ENCODE measurements at regions not wholly inside any gene's neighbourhood (a gene's known extent, or its start where the extent isn't known, plus 50 kb on each side); places are given as distances from the start of the nearest gene placed in this dataset.

GRCh38 chrX:40261833-40262156 lies 164.0 kb upstream of the BCOR start:
- H3K9me3 ChIP-seq (ENCODE audit: insufficient read depth, low read depth) = no peaks in the 10 kb centered on the region
- no peak for DNase-seq
- H3K4me1 ChIP-seq (replicated peaks; ENCODE audit: insufficient read depth) = no peaks in the 10 kb centered on the region
- no peak overlapping the region for H3K4me3 ChIP-seq
- ChIA-PET POLR2A (ENCODE audit: unreplicated experiment) (no interaction called here), CTCF (no interaction called here)
- H3K4me2 ChIP-seq = no peak overlapping the region
- no peaks in the 10 kb centered on the region for H3K36me3 ChIP-seq (ENCODE audit: low read depth)
- intact Hi-C loops (cut with micrococcal nuclease; ENCODE audit: unreplicated experiment) = loop anchor here (2.0 kb wide), 1 partner anchor 87 kb away; no protein-coding TSS in a partner anchor
- no peaks in the 10 kb centered on the region for H3K79me2 ChIP-seq (ENCODE audit: low read depth)
- H3F3A ChIP-seq (ENCODE audit: insufficient read depth, low read depth) = no peaks in the 10 kb centered on the region
- no TSS peak for BruUV-seq (replicated peaks)
- no peaks in the 10 kb centered on the region for H3K9me2 ChIP-seq (ENCODE audit: insufficient read depth)
- no peaks in the 10 kb centered on the region for H3K27me3 ChIP-seq (ENCODE audit: insufficient read depth, low read depth)
- no peaks in the 10 kb centered on the region for H4K20me1 ChIP-seq (ENCODE audit: insufficient read depth)
- no peak overlapping the region for H3K27ac ChIP-seq
- no peak for TF ChIP-seq EZH2 (IDR thresholded peaks at IDR 0.05; ENCODE audit: low read depth)
- TF ChIP-seq CTCF (conservative IDR thresholded peaks at IDR 0.05) = no peak
- no peak overlapping the region for H2AFZ ChIP-seq

GRCh38 chrX:40260146-40260747 lies 162.5 kb upstream of the BCOR start:
- ChIA-PET CTCF (no interaction called here), POLR2A (ENCODE audit: unreplicated experiment) (no interaction called here)
- Histone ChIP-seq H3K9me2 (ENCODE audit: insufficient read depth) (no peaks in the 10 kb centered on the region), H3K79me2 (ENCODE audit: low read depth) (no peaks in the 10 kb centered on the region), H3K9me3 (ENCODE audit: insufficient read depth, low read depth) (no peaks in the 10 kb centered on the region), H4K20me1 (ENCODE audit: insufficient read depth) (no peaks in the 10 kb centered on the region), H3F3A (ENCODE audit: insufficient read depth, low read depth) (no peaks in the 10 kb centered on the region), H3K27ac (no peak overlapping the region), H2AFZ (no peak overlapping the region), H3K27me3 (ENCODE audit: insufficient read depth, low read depth) (no peaks in the 10 kb centered on the region), H3K4me3 (no peak overlapping the region), H3K4me1 (replicated peaks; ENCODE audit: insufficient read depth) (no peaks in the 10 kb centered on the region), H3K36me3 (ENCODE audit: low read depth) (no peaks in the 10 kb centered on the region), H3K4me2 (no peak overlapping the region)
- no TSS peak for BruUV-seq (replicated peaks)
- intact Hi-C loops (cut with micrococcal nuclease; ENCODE audit: unreplicated experiment) = loop anchor here (2.0 kb wide), 1 partner anchor 85 kb away; no protein-coding TSS in a partner anchor
- DNase-seq = no peak
- TF ChIP-seq EZH2 (IDR thresholded peaks at IDR 0.05; ENCODE audit: low read depth) (no peak), CTCF (conservative IDR thresholded peaks at IDR 0.05) (no peak)

GRCh38 chrX:40258909-40259308 lies 161.2 kb upstream of the BCOR start:
- no peaks in the 10 kb centered on the region for H3F3A ChIP-seq (ENCODE audit: insufficient read depth, low read depth)
- H3K4me2 ChIP-seq = no peak overlapping the region
- BruUV-seq (replicated peaks) = no TSS peak
- POLR2A ChIA-PET (ENCODE audit: unreplicated experiment) = no interaction called here
- TF ChIP-seq CTCF (conservative IDR thresholded peaks at IDR 0.05) (no peak), EZH2 (IDR thresholded peaks at IDR 0.05; ENCODE audit: low read depth) (no peak)
- H3K27me3 ChIP-seq (ENCODE audit: insufficient read depth, low read depth) = no peaks in the 10 kb centered on the region
- H3K27ac ChIP-seq = no peak overlapping the region
- intact Hi-C loops (cut with micrococcal nuclease; ENCODE audit: unreplicated experiment) = no loop called here
- H3K79me2 ChIP-seq (ENCODE audit: low read depth) = no peaks in the 10 kb centered on the region
- no peaks in the 10 kb centered on the region for H3K36me3 ChIP-seq (ENCODE audit: low read depth)
- CTCF ChIA-PET = no interaction called here
- no peak overlapping the region for H3K4me3 ChIP-seq
- H3K4me1 ChIP-seq (replicated peaks; ENCODE audit: insufficient read depth) = no peaks in the 10 kb centered on the region
- no peaks in the 10 kb centered on the region for H3K9me3 ChIP-seq (ENCODE audit: insufficient read depth, low read depth)
- DNase-seq = no peak
- no peak overlapping the region for H2AFZ ChIP-seq
- H3K9me2 ChIP-seq (ENCODE audit: insufficient read depth) = no peaks in the 10 kb centered on the region
- H4K20me1 ChIP-seq (ENCODE audit: insufficient read depth) = no peaks in the 10 kb centered on the region

Data from PC-9 (cell line).